NCI-H460 (cell line): ENCODE measurements at regions not wholly inside any gene's neighbourhood (a gene's known extent, or its start where the extent isn't known, plus 50 kb on each side); places are given as distances from the start of the nearest gene placed in this dataset.

Experiments used
- DNase-seq: peaks from one replicate; pipeline ENCODE4 v3.0.0-alpha.2; 2016; ENCODE audit warnings: low read depth; ENCODE audit errors: extremely low read depth

DNA sequence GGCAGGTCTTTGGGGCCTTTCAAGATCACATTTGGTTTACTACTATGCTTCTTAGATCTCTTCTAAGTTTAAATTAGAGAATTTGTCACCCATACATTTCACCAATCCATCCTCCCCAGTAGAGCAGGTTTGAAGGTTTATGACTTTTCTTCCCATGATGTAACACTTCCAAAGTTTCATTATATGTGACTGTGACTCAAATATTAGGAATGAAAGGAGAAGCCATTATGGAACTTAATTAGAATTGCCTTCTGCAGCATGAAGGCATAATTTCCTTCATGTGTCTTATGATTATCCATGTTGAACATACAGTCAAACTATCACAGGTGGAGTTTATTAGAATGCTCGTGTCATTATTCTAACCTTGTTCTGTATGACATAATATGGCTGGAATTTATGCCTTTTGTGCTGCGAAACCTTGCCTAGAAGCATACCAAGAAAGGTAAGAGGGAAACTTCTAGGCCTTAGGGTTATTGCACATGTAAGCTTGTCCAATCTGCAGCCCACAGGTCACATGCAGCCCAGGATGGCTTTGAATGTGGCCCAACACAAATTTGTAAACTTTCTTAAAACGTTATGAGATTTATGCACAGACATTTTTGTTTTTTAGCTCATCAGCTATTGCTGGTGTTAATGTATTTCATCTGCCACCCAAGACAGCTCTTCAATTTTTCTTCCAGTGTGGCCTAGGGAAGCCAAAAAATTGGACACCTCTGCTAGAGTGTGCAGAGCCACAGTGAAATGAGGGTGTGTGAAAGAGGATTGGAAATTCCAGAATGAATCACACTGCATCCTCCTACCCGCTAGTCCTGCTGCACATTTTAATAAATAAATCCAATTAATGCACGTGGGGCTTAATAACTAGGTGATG is 133.6 kb downstream of the TMEM26 start:
- DNase-seq, result no peak

DNA sequence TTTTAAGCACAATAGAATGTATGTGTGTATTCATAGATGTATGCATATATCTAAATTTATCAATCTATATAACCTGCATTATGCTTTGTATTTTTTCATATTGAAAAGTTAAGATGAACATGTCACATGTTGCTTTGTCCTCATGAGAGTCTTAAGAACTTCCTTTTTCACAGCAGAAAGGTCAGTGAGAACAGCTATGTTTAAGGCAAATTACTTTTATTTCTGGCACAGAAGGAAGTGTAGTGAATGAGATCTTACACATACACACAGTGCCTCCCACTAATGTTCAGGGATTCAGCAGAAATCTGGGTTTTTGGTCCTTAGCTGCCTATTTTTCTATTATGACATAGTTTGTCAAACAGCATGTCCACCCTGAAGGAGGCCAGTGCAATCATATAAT is 134.8 kb downstream of the TMEM26 start:
- no peak for DNase-seq

DNA sequence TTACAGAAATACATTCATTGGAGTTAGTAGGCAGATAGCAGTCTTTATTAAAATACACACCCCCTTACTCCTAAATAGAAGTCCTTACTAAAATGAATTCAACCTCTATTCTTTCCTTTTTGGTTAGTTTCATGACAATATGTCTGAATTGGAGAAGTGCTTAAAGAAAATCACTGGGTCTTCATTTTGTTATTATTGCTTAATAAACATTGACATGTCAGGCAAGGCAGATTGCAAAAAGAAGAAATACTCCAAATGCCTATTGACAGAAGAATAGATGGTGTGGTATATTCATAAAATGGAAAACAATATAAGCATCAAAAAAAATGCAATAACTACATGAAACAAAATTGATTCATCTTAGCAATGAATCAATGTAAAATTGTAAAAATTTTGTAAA is 135.5 kb downstream of the TMEM26 start:
- DNase-seq, result no peak

DNA sequence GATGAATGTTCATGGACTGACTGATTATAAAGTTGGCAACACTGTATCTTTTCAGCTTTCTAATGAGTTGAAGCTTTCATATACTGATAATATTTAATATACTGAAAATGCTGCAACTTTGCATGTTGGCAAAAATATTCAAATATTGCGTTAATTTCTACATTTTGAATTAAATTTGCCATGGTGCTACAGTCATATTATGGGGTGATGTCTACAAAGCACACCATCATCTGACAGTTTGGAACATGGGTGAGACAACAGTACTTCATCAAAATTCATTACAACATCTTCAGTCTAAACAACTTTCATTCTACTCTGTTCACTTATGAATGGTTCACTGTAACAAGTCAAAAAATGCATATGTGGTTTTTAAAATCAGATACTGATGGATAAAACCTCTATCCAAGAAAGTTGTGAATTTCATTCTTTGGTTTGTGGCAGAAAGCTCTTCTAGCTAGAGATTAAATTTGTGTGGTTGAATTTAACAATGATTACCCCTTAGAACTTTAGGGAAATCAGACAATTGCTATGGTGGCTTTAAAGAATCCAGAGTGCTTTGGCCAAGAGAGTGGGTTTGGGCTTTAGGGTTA is 136.4 kb downstream of the TMEM26 start:
- DNase-seq, result no peak

DNA sequence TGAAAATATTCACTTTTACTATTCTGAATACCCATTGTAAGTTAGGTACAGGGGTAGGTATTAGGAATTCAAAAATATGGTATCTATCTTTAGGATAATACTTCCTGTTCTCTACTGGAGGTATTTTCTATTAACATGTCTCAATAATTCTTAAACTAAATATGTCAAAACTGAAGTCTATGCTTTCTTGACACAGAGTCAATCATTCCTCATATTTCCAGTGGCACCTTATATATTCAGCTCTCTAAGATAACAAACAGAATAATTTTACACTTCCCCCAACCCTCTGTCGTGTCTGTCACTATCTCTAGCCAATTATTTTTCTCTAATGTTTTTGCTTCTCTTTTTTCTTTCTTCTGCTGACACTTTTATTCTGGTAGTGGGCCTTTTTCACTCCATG is 138.9 kb downstream of the TMEM26 start:
- no peak for DNase-seq

DNA sequence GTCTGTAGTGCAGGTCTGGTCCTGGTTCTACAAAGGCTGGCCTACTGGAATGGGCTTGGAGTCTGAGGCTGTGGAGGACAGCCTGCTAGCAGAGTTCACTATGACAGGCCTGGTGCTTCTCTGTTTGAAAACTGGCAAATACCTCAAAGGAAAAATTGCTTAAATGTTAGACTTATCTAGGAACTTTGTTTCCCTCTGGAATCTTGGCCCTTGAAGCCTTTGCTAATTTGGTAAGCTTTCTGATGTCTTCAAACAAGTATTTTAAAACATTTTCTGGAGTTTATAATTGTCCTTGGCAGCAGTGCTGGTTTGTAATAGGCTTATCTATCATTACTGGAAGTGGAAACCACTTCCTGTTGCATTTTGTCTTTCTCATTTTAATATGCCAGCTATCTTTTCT is 139.7 kb downstream of the TMEM26 start:
- DNase-seq, result no peak

DNA sequence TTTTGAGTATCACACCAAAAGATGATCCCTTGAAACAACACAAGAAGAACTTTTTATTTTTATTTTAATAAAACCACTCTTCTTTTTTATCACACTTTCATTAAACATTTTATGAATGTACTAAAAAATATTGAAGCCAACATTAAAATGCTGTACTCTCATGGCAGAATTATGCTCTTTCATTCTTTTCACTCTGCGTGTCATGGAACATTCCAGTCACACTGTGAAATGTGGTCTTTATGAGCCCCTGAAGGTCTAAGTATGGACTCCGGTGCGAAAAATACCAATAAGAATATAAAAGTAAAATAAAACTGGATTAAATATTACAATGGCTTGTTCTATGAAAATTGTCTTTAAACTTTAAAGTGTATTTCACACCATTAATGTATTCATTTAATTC is 148.4 kb downstream of the TMEM26 start:
- DNase-seq, result no peak

DNA sequence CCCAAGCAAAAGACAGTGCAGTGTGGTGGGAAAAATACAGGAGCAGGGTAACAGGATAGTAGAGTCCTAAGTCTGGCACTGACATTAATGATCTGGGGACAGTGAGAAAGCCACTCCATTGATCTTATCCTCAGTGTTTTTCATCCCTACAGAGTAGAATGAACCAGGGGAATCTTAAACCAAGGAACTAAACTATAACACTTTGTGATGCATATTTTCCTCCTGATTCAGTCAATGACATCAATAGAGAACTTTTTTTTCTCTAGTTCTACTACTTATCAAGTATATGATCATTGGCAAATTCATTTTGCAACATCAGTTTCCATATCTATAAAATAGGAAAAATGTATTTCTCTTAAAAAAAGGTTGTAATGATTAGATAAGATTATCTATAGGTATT is 151.1 kb downstream of the TMEM26 start:
- no peak for DNase-seq

DNA sequence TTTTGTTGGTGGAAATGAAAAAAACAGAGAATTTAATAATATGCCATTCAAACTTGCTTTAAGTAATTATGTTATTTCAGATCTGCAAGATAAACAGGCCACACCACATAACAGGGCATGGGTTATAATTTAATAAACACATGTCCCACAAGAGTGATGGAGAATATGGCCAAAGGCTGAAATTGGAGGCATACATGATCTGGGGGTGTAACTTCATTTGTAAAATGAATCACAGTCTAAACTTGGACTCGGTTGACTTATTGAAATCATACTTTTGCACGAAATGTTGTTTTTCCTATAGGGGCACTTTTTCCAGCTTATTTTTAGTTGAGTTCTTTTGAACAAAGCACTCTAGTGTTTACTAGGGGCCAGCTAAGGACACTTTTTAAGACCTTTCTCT is 151.6 kb downstream of the TMEM26 start:
- DNase-seq, result no peak

DNA sequence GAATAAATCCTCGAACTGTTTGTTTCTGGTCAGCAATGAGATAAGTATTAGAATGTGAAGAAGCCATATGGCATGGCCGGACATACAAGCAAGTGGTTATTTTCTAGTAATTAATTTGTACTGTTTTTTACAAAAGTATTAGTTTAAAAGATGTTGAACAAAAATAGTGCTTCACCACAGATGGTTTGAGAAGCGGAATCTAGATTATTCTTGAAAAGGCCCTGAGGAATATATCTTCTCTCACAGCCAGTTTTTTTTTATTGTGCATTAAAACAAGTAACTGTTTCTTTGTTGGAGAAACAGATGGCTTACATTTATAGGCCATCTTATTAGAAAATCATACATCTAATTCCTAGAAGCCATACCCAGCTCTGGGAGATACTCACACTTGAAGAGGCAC is 153.3 kb downstream of the TMEM26 start:
- no peak for DNase-seq

DNA sequence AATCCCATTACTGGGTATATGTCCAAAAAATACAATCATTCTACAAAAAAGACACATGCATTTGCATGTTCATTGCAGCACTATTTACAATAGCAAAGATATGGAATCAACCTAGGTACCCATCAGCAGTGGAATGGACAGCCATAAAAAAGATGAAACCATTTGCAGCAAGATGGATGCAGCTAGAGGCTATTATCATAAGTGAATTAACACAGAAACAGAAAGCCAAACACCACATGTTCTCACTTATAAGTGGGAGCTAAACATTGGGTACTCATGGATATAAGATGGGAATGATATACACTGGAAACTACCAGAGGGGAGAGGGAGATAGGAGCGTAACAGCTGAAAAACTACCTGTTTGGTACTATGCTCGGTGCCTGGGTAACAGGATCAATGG is 154.0 kb downstream of the TMEM26 start:
- DNase-seq, result no peak

DNA sequence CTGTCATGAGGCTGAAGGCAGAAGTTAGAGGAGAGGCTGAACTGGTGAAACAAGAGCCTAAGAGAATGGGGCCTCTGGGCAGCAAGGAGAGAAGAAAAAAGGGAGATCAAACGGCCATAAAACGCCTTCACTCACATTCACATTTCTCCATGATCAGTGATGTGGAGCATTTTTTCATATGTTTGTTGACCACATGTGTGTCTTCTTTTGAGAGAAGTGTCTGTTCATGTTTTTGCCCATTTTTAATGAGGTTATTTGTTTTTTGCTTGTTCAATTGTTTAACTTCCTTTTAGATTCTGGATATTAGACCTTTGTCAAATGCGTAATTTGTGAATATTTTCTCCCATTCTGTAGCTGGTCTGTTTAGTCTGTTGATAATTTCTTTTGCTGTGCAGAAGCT is 155.0 kb downstream of the TMEM26 start:
- no peak for DNase-seq

DNA sequence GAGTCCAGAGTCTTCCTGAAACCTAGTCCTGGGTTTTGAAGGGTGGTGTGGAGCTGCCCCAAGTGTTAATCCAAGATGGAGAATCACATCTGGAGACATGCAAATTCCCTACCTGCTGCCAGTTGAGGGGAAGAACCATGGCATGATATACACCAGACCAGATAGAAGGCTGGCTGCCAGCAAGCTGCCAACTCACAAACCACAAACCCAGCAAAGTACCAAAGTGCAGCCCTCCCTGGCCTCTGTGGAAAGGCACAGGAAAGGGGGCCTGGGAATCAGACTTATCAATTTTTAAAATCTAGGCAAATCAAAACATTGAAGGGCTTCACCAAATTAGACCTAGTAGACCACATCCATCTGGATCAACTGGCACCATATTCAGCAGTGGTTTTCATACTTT is 157.0 kb downstream of the TMEM26 start:
- DNase-seq, result no peak

DNA sequence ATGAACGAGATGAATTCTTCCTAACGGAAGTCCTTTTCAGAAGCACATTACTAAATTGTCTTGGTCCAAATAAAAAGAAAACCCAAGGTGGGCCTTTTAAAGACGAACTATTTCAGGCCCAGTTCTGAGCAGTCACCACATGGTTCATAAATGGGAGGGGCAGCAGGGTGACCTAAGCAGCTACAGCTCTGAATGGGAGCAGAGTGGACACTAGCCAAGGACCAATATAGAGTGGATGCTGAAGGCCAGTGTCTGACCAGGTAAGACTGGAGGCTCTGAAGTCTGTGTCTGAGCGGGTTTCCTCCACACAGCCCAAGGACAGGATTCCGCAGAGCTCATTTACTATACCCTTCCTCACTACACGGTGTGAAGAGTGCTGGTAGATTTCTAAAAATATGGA is 159.1 kb downstream of the TMEM26 start:
- no peak for DNase-seq

DNA sequence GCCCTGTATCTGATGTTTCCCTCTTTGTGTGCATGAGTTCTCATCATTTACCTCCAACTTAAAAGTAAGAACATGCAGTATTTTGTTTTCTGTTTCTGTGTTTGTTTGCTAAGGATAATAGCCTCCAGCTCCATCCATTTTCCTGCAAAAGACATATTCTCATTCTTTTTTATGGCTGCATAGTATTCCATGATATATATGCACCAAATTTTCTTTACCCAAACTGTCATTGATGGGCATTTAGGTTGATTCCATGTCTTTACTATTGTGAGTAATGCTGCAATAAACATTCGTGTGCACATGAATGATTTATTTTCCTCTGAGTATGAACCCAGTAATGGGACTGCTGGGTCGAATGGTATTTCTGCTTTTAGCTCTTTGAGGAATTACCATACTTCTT is 163.4 kb downstream of the TMEM26 start:
- no peak for DNase-seq

DNA sequence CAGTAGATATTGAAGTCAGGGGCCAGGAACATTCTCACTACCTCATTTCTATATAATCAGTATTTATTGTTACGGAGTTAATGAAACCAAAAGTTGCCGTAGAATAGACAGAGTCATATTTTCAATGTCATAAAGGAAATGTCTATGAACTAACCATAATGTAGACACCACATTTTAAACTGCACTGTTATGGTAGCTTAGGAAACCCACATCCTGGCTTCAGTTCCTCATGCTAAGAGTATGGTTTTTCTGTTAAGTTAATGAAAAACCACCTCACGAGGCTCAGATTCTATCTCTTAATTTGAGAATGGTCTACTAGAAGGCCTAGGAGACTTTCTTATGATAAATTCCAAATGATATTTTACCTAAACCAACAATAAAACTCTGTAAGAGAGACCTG is 166.5 kb downstream of the TMEM26 start:
- no peak for DNase-seq

DNA sequence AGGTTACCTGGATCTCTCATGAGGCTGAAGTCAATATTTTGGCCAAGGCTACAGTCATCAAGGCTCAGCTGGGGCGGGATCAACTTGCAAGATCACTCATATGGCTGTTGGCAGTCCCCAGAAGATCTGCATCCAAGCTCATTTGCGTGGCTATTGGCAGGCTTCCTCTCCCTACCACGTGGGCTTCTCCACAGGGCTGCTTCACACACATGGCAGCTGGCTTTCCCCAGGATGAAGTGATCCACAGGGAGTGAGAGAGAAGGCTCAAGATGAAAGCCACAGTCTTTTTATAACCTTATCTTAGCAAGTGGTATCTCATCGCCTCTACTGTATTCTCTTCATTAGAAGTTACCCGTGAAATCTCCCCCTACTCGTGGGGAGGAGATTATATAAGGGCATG is 167.4 kb downstream of the TMEM26 start:
- no peak for DNase-seq

DNA sequence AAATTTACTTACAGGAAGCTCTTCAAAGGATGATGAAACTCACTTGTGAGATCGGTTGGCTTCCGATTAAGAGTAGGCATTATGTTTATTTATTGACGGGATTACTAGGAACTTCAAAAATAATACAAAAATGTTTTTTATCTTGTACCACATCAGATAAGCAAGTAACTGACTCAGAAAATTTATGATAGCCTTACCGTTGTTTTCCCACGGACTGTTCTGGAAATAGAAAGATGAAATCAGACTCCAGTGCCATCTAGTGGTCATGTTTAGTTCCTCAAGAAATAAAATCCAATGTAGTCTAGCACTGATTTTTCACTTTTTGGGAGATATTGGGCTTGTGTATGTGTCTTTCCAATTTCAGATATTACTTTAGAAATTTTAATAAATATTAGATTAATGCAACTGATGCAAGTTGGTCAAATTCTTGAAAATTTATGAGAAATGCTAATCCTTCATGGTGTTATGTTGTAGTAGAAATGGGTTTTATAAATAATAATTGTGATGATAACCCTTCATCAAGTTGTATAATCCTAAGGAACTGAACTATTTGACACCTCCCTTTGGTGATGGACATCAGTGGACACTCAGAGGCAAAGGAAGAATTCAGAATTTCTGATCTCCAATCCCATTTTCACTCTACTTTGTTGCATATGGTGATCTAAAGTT is 168.8 kb downstream of the TMEM26 start:
- peak; percentile 74 for DNase-seq

DNA sequence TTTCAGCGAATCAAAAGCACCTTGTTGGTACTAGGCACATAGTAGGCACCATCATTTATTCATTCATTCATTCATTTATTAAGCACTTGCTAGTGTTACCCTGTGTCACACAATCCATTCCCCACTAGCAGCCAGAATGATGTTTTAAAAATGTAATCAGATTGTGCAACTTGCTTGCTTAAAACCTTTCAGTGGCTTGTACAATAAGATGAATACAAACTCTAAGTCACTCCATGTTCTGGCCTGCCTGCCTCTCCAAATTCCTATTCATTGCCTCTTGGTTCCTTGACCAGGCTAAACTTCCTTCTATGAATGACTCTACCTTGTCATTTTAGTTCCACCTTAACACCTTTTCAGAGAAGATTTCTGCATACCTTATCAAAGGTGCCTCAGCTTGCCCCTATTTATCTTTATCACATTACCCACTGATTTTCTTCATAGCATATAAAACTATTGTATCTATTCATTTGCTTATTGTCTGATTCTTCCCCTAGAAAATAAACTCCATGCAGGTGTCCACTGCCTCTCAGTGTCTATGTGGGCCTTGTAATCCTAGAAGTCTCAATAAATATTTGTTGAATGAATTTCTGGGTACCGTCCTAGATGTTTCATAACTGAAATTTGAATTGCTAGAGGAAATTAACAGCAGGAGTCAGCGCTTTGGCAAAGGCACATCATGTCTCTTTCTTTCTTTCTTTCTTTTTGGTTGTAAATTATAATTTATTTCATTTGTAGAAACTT is 169.5 kb downstream of the TMEM26 start:
- DNase-seq, result no peak

DNA sequence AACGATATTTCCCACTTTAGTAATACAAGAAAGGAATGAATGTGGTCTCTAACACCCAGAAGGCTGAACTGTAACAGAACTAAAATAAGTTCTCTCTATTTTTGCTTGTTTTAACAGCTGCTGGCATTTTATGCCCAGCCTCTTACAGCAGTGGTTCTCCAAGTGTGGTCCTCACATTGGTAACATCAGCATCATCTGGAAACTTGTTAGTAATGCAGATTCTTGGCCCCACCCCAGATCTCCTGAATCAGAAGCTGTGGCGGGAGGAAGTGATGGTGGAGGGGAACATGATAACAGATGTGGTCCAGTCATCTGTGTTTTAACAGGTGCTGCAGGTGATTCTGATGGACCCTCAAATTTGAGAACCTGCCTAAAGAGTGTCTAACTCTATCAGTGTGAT is 170.1 kb downstream of the TMEM26 start:
- no peak for DNase-seq

DNA sequence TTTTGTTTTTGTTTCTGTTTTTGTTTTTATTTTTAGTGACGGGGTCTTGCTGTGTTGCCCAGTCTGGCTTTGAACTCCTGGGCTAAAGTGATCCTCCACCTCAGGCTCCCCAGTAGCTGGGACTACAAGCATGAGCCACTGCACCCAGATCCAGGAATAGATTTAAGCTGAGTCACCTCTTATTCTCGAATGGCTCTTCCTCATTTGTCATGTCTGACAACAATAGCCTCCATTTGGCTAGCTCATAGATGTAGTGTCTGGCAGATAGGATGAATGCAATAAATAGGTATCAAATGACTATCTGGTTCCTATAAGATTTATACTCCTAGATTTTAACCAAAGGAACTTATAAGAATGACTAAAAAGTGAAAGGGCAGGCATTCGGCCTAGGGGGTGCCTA is 172.9 kb downstream of the TMEM26 start:
- no peak for DNase-seq
